Breast epithelium (tissue), 4 donors: ENCODE measurements at regions not wholly inside any gene's neighbourhood (a gene's known extent, or its start where the extent isn't known, plus 50 kb on each side); places are given as distances from the start of the nearest gene placed in this dataset.

Experiments
- DNase-seq, 2 donors: peaks; one replicate each; pipeline ENCODE4 v3.0.0-alpha.2; 2019; ENCODE audit warnings: low spot score in 2 of 2
- H3K27ac ChIP-seq, 2 donors: fragments of 200-600 bp; sonication (generic) in 1 of 2; one replicate each; pipeline ENCODE4 v1.5.1; 2016 to 2019; ENCODE audit warnings: mild to moderate bottlenecking in 1 of 2
- H3K27me3 ChIP-seq, 2 donors: fragments of 200-600 bp; sonication (generic) in 1 of 2; one replicate each; pipeline versions ENCODE4 v1.5.1 to v1.6.0; 2017 to 2019; ENCODE audit warnings: control low read depth in 1 of 2, mild to moderate bottlenecking in 1 of 2
- H3K36me3 ChIP-seq: fragments of 200-600 bp; one replicate; pipeline ENCODE4 v1.5.1; 2019
- H3K4me1 ChIP-seq, 2 donors: fragments of 200-600 bp; sonication (generic); one replicate each; pipeline ENCODE4 v1.5.1; 2016 to 2019; ENCODE audit warnings: control low read depth in 1 of 2
- H3K4me3 ChIP-seq, 3 donors: fragments of 200-600 bp; sonication (generic); 1 replicate in 2 of 3; 2 replicates in 1 of 3; pipeline ENCODE4 v1.5.1; 2016 to 2019; ENCODE audit warnings: mild to moderate bottlenecking in 3 of 3, moderate library complexity in 2 of 3
- H3K9me3 ChIP-seq, 2 donors: fragments of 200-600 bp; sonication (generic) in 1 of 2; one replicate each; pipeline ENCODE4 v1.5.1; 2016 to 2019; ENCODE audit warnings: control low read depth in 1 of 2
- CTCF ChIP-seq, 3 donors: fragments of 450-650 bp; IDR thresholded peaks; one replicate each; pipeline ENCODE4 v1.5.1; 2016 to 2017; ENCODE audit warnings: antibody characterized with exemption in 3 of 3, mild to moderate bottlenecking in 3 of 3, moderate library complexity in 3 of 3
- POLR2A ChIP-seq: fragments of 450-650 bp; IDR thresholded peaks from one replicate; pipeline ENCODE4 v1.6.1; 2016; ENCODE audit warnings: antibody characterized with exemption, mild to moderate bottlenecking, moderate library complexity
- POLR2AphosphoS5 ChIP-seq, 3 donors: sonication (generic); formaldehyde crosslinking; IDR thresholded peaks; one replicate each; pipeline ENCODE4 v1.6.1; 2017; ENCODE audit warnings: antibody characterized with exemption in 3 of 3
- intact Hi-C: fragments of 100-400 bp; cut with DNase I; formaldehyde crosslinking; loops from one replicate; pipeline ENCODE4 v1.15.1; 2023; ENCODE audit warnings: low total_unique reads

GRCh38 chr13:33575378-33575777, 242.6 kb upstream of the RFC3 start:
- no peaks in the 10 kb centered on the region for H3K4me1 ChIP-seq
- intact Hi-C loops = no loop called here

GRCh38 chr13:33577007-33577406, 240.9 kb upstream of the RFC3 start:
- Histone ChIP-seq H3K27ac (no peak overlapping the region), H3K4me3 (no peak overlapping the region), H3K36me3 (no peaks in the 10 kb centered on the region), H3K4me1 (no peaks in the 10 kb centered on the region), H3K27me3 (no peaks in the 10 kb centered on the region), H3K9me3 (no peaks in the 10 kb centered on the region)
- intact Hi-C loops = no loop called here
- no peak for DNase-seq
- TF ChIP-seq POLR2AphosphoS5 (IDR thresholded peaks at IDR 0.05) = no peak
- no peak for TF ChIP-seq POLR2A
- no peak for TF ChIP-seq CTCF (IDR thresholded peaks at IDR 0.05)

More at GRCh38 chr13:33575378-33575777, 242.6 kb upstream of the RFC3 start:
- H3K36me3 ChIP-seq = no peaks in the 10 kb centered on the region
- no peaks in the 10 kb centered on the region for H3K27me3 ChIP-seq
- TF ChIP-seq POLR2AphosphoS5 (IDR thresholded peaks at IDR 0.05) = no peak
- TF ChIP-seq CTCF (IDR thresholded peaks at IDR 0.05) = no peak
- TF ChIP-seq POLR2A = no peak
- DNase-seq = no peak
- no peak overlapping the region for H3K4me3 ChIP-seq
- H3K27ac ChIP-seq = no peak overlapping the region
- H3K9me3 ChIP-seq = no peaks in the 10 kb centered on the region

GRCh38 chr13:33578786-33579185, 239.2 kb upstream of the RFC3 start:
- H3K9me3 ChIP-seq = no peaks in the 10 kb centered on the region
- intact Hi-C loops = no loop called here
- no peaks in the 10 kb centered on the region for H3K36me3 ChIP-seq
- no peaks in the 10 kb centered on the region for H3K4me1 ChIP-seq
- no peak overlapping the region for H3K27ac ChIP-seq
- no peak for DNase-seq
- no peaks in the 10 kb centered on the region for H3K27me3 ChIP-seq
- no peak overlapping the region for H3K4me3 ChIP-seq
- no peak for TF ChIP-seq POLR2AphosphoS5 (IDR thresholded peaks at IDR 0.05)
- TF ChIP-seq CTCF (IDR thresholded peaks at IDR 0.05) = no peak
- no peak for TF ChIP-seq POLR2A

GRCh38 chr13:33582121-33582520, 235.8 kb upstream of the RFC3 start:
- no peak for TF ChIP-seq POLR2A
- no peak for TF ChIP-seq CTCF (IDR thresholded peaks at IDR 0.05)
- no peak for TF ChIP-seq POLR2AphosphoS5 (IDR thresholded peaks at IDR 0.05)
- Histone ChIP-seq H3K9me3 (no peaks in the 10 kb centered on the region), H3K4me3 (no peak overlapping the region), H3K4me1 (no peaks in the 10 kb centered on the region), H3K36me3 (no peaks in the 10 kb centered on the region), H3K27ac (no peak overlapping the region), H3K27me3 (no peaks in the 10 kb centered on the region)
- no peak for DNase-seq
- intact Hi-C loops = no loop called here

GRCh38 chr13:33583398-33583797, 234.6 kb upstream of the RFC3 start:
- Histone ChIP-seq H3K4me3 (no peak overlapping the region), H3K27ac (no peak overlapping the region), H3K36me3 (no peaks in the 10 kb centered on the region), H3K27me3 (no peaks in the 10 kb centered on the region), H3K4me1 (no peaks in the 10 kb centered on the region), H3K9me3 (no peaks in the 10 kb centered on the region)
- no peak for DNase-seq
- TF ChIP-seq POLR2AphosphoS5 (IDR thresholded peaks at IDR 0.05) = no peak
- TF ChIP-seq POLR2A = no peak
- no peak for TF ChIP-seq CTCF (IDR thresholded peaks at IDR 0.05)
- intact Hi-C loops = no loop called here
